ENCODE measurements at regions not wholly inside any gene's neighbourhood (a gene's known extent, or its start where the extent isn't known, plus 50 kb on each side); places are given as distances from the start of the nearest gene placed in this dataset.

DNA sequence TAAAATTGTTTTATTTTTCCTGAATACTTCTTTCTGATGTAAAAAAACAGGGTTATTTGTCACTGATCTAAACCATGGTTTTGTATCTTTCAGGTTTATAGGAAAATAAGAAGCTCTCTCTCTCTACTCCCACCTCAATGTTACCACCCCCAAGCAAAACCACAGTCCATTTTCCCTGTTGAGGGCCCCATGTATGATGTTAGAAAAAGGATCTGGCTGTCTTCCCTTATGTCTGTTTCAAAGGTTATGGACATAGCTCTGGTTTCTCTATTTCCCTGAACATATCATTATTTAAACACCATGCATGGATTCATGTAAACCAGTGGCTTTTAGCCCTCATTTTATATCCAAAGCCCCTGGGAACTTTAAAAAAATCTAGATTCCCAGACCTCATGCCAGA is 649.0 kb upstream of the TBX3 start:
- DNase-seq: no peak
- Mint-ChIP-seq H3K4me1 (no peaks in the 10 kb centered on the region), H3K36me3 (no peaks in the 10 kb centered on the region), H3K27ac (no peak overlapping the region), H3K9me3 (peaks cover 2 to 6% (median 3%) of the 10 kb centered on the region in 6 donors), H3K27me3 (ENCODE audit: low read depth in 3 of 3) (peaks cover 0 to 4% (median 0%) of the 10 kb centered on the region in 3 donors), H3K4me3 (no peak overlapping the region)

DNA sequence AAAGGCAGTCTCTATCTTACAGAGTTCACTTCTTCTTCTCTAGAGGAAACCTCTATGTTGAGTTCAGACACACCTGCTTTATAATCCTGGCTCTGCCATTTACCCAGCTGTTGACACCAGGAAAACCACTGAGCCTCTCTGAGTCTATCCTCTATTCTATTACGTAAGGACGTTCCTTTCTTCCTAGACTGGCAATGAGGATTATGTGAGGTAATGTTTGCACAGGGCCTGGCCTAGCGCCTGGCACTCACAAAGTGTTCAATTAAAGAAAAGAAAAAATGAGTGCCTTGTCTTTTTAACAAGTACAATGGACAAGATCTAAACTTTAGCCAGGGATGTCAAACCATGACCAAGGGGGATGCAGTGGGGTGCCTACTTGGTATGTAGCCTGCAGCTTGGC is 641.9 kb upstream of the TBX3 start:
- Mint-ChIP-seq H3K27ac (no peak overlapping the region), H3K4me3 (no peak overlapping the region), H3K9me3 (peaks cover 0 to 6% (median 4%) of the 10 kb centered on the region in 6 donors), H3K27me3 (ENCODE audit: low read depth in 3 of 3) (peaks cover 0 to 3% (median 2%) of the 10 kb centered on the region in 3 donors), H3K4me1 (no peaks in the 10 kb centered on the region), H3K36me3 (peaks cover 0 to 4% (median 0%) of the 10 kb centered on the region in 3 donors)
- DNase-seq: no peak

DNA sequence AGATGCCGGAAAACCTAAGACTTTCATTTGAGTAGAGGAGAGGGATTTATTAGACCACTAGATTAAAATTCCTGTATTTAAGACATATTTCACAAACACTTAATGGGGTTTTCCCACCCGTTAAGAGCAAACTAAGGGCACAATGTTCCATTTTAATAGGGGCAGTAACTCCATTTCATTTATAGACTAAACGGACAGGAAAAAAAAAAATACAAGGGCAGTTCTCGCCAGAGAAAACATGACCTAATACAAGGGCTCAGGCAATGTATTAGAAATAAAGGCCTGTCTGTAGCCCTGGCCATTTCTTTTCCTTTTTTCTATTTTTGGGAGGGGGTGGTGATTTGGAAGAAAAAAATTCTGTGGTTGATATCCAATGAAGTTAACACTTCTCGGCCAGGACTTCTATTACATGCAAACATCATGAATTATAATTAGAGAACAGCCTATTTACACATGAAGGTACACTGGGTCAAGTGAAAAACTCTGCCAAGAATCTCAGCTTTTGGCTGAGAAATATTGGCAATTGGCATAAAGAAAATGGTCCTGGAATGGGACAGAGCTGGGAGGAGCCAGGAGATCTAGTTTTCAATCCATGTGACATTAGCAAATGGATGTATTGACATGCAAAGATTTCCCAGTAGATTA is 641.1 kb upstream of the TBX3 start:
- DNase-seq: no peak

DNA sequence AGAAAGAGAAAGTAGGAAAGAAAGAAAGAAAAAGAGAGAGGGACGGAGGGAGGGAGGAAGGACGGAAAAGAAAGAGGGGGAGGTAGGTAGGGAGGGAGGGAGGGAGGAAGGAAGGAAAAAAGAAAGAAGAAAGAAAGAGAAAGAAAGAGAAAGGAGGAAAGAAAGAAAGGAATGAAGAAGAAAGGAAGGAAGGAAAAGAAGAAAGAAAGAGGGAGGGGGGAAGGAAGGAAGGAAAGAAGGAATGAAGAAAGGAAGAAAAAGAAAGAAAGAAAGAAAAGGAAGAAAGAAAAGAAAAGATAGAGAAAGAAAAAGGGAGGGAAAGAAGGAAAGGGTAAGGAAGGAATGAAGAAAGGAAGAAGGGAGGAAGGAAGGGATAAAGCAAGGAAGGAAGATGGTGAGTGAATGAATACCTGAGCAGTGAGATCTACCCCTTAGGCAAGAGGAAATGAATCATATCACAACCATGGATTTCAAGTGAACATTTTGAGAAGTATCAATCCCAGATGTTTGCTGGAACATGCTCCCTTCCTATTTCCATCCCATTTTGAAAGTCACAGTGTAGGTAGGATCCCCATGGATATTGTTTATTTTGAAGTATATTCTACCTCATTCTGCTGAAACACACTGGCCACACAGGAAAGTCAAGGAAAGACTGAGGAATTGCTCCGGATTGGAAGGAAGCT is 639.4 kb upstream of the TBX3 start:
- Mint-ChIP-seq H3K36me3 (peaks cover 0 to 4% (median 0%) of the 10 kb centered on the region in 3 donors), H3K27ac (no peak overlapping the region), H3K4me1 (no peaks in the 10 kb centered on the region), H3K9me3 (peaks cover 0 to 7% (median 3%) of the 10 kb centered on the region in 6 donors), H3K27me3 (ENCODE audit: low read depth in 3 of 3) (peaks cover 0 to 3% (median 2%) of the 10 kb centered on the region in 3 donors), H3K4me3 (no peak overlapping the region)
- no peak for DNase-seq

More for the DNA sequence above, 641.1 kb upstream of the TBX3 start:
- H3K27ac Mint-ChIP-seq: no peak overlapping the region
- H3K4me3 Mint-ChIP-seq: no peak overlapping the region
- peaks cover 0 to 3% (median 2%) of the 10 kb centered on the region in 3 donors for H3K27me3 Mint-ChIP-seq (ENCODE audit: low read depth in 3 of 3)
- peaks cover 0 to 5% (median 3%) of the 10 kb centered on the region in 6 donors for H3K9me3 Mint-ChIP-seq
- no peaks in the 10 kb centered on the region for H3K4me1 Mint-ChIP-seq
- peaks cover 0 to 4% (median 0%) of the 10 kb centered on the region in 3 donors for H3K36me3 Mint-ChIP-seq

DNA sequence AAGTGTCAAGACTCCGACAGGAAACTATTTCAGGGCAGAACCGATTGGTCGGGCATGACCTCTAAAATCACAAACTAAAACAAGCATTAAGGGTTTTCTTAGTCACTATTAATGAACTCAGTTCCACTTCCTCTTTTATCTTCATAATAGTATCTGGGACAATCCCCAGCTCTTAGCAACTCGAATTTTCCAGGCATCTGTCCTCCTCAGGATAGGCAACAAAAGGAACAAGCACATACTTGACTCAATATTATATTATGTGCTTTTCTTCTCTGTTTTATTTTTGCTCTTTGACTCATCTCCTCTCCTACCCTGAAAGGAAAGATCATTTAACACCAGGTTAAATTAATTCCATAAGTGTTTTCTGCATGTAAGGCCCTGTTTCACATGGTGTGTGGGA is 638.3 kb upstream of the TBX3 start:
- Mint-ChIP-seq H3K4me3 (no peak overlapping the region), H3K4me1 (no peaks in the 10 kb centered on the region), H3K9me3 (peaks cover 0 to 7% (median 3%) of the 10 kb centered on the region in 6 donors), H3K27ac (no peak overlapping the region), H3K27me3 (ENCODE audit: low read depth in 3 of 3) (peaks cover 0 to 3% (median 0%) of the 10 kb centered on the region in 3 donors), H3K36me3 (peaks cover 0 to 4% (median 0%) of the 10 kb centered on the region in 3 donors)
- DNase-seq: no peak

DNA sequence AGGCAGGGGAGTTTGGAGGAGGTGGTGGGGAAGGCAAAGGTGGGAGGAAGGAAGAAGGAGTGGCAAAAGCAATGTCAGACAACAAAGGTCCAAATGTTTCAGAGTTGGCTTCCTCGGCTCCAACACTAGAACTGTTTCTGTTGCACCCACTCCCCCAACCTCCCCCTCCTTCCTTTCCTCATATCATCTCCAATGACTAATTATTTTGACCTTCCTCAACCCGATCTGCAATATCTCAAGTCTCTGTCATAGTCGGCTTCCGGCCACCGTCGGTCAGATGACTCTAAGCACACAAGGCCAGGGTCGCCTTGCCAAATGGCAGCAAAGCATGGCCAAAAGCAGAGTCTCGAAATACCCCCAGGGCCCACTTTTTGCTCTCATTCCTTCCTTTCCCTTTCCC is 637.0 kb upstream of the TBX3 start:
- H3K27ac Mint-ChIP-seq: no peak overlapping the region
- no peak for DNase-seq
- peaks cover 0 to 3% (median 0%) of the 10 kb centered on the region in 3 donors for H3K27me3 Mint-ChIP-seq (ENCODE audit: low read depth in 3 of 3)
- H3K4me1 Mint-ChIP-seq: no peaks in the 10 kb centered on the region
- H3K9me3 Mint-ChIP-seq: peaks cover 0 to 9% (median 3%) of the 10 kb centered on the region in 6 donors
- peaks cover 0 to 4% (median 0%) of the 10 kb centered on the region in 3 donors for H3K36me3 Mint-ChIP-seq
- no peak overlapping the region for H3K4me3 Mint-ChIP-seq

DNA sequence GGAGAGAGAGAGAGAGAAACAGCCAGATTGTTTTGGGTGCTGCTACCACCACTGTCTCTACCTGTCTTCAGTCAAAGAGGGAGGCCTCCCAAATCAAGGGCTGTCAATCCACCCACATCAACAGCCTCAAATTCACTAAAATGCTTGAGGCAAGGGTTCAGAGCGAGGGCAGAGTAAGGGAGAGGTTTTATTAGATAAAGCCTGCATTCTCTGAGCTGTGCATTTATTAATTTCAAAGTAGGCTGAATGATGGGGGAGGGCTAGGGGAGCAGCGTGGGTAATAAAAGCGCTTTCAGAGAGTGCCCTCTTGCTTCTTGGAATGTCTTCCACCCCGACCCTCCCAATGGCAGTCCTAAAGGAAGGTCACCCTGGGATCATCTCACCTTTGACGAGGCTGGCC is 636.5 kb upstream of the TBX3 start:
- peaks cover 0 to 4% (median 0%) of the 10 kb centered on the region in 3 donors for H3K36me3 Mint-ChIP-seq
- H3K4me1 Mint-ChIP-seq: no peaks in the 10 kb centered on the region
- no peak overlapping the region for H3K4me3 Mint-ChIP-seq
- peaks cover 0 to 9% (median 3%) of the 10 kb centered on the region in 6 donors for H3K9me3 Mint-ChIP-seq
- DNase-seq: no peak
- peaks cover 0 to 3% (median 0%) of the 10 kb centered on the region in 3 donors for H3K27me3 Mint-ChIP-seq (ENCODE audit: low read depth in 3 of 3)
- no peak overlapping the region for H3K27ac Mint-ChIP-seq

DNA sequence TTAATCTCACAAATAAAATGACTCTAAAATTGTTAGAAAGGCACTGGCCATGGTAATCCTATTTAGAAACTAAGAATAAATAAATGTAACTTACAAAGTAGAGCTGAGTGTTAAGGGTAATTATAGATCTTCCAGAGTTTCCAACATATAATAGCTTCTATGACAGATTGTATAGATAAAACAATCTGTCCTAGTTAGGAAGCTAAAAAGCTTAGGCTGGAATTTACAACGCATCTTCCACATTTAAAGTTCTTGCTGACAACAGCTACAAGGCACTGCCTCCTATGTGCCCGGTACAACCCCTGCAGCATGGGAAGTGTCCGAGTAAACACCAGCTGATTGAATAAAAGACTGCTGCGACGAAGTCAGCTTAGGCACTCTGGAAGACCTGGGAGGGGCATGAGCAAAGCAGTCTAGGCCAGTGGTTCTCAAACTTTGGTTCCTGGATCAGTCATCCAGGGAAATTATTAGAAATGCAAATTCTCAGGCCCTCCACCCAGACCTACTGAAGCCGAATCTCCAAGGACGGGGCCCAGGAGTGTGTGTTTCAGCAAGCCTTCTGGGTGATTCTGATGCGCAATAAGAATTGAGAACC is 635.6 kb upstream of the TBX3 start:
- peaks cover 0 to 3% (median 2%) of the 10 kb centered on the region in 3 donors for H3K27me3 Mint-ChIP-seq (ENCODE audit: low read depth in 3 of 3)
- DNase-seq: no peak
- peaks cover 0 to 9% (median 3%) of the 10 kb centered on the region in 6 donors for H3K9me3 Mint-ChIP-seq
- no peak overlapping the region for H3K27ac Mint-ChIP-seq
- H3K36me3 Mint-ChIP-seq: peaks cover 0 to 4% (median 0%) of the 10 kb centered on the region in 3 donors
- no peaks in the 10 kb centered on the region for H3K4me1 Mint-ChIP-seq
- H3K4me3 Mint-ChIP-seq: no peak overlapping the region

DNA sequence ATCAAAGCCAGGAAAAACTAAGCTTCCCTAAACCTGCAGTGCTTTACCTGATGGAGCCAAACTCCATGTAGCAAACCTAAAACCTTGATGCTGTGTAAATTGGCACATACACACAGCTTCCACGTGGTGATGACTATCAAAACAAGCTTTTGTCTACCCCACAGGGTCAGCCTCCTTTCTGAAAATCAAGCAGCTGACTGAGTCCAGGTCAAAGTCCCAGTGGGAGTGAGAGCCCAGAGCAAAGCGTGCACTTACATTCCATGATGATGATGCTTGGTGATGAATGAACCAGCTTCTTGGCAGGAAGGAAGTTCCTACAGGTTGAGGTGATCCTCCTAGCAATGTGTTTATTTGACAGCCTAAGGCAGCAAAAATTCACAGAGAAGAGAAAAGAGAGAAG is 630.0 kb upstream of the TBX3 start:
- H3K36me3 Mint-ChIP-seq: no peaks in the 10 kb centered on the region
- DNase-seq: no peak
- H3K27ac Mint-ChIP-seq: no peak overlapping the region
- peaks cover 0 to 6% (median under 1%) of the 10 kb centered on the region in 6 donors for H3K9me3 Mint-ChIP-seq
- peaks cover 0 to 2% (median 2%) of the 10 kb centered on the region in 3 donors for H3K27me3 Mint-ChIP-seq (ENCODE audit: low read depth in 3 of 3)
- H3K4me3 Mint-ChIP-seq: no peak overlapping the region
- no peaks in the 10 kb centered on the region for H3K4me1 Mint-ChIP-seq

DNA sequence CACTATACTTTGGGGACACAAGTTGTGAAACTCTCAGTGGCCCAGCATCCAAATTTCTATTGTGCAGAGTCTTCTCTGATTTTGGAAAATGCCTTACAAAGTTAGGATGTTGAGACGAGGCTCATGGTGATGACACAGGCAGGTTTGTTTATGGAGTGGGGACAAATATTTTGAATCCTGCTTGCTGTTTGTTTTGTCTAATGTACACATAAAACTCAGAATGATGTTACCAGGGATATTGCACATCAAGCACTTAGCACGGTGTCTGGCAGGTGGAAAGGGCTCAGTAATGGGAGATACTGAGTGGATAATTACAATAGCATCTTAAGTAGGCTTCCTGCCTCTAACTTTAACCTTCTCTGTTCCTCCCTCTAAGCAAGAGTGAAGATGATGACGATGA is 628.9 kb upstream of the TBX3 start:
- Mint-ChIP-seq H3K9me3 (peaks cover 0 to 8% (median under 1%) of the 10 kb centered on the region in 6 donors), H3K36me3 (no peaks in the 10 kb centered on the region), H3K4me1 (no peaks in the 10 kb centered on the region), H3K27ac (no peak overlapping the region), H3K4me3 (no peak overlapping the region), H3K27me3 (ENCODE audit: low read depth in 3 of 3) (peaks cover 0 to 2% (median 2%) of the 10 kb centered on the region in 3 donors)
- no peak for DNase-seq

DNA sequence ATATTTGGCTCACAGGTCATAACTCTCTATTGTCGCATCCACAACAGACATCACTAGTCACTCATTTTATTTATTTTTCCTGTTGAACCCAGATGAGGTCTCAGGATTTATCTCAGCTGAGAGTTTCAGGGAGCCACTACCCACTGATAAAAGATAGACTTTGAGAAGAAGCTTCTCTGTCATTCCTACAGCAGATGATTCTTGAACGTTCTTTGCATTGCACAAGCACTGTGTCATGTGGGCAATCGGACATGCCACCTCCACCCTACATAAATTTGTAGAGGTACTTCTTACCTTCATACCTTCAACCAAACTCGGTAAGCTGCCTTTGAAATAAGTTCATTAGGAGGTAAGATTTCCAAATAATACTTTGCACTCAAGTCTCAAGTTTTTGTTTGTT is 627.9 kb upstream of the TBX3 start:
- no peaks in the 10 kb centered on the region for H3K36me3 Mint-ChIP-seq
- no peak overlapping the region for H3K27ac Mint-ChIP-seq
- no peaks in the 10 kb centered on the region for H3K4me1 Mint-ChIP-seq
- no peak overlapping the region for H3K4me3 Mint-ChIP-seq
- H3K9me3 Mint-ChIP-seq: peaks cover 0 to 8% (median under 1%) of the 10 kb centered on the region in 6 donors
- no peak for DNase-seq
- H3K27me3 Mint-ChIP-seq (ENCODE audit: low read depth in 3 of 3): peaks cover 0 to 2% (median 2%) of the 10 kb centered on the region in 3 donors

DNA sequence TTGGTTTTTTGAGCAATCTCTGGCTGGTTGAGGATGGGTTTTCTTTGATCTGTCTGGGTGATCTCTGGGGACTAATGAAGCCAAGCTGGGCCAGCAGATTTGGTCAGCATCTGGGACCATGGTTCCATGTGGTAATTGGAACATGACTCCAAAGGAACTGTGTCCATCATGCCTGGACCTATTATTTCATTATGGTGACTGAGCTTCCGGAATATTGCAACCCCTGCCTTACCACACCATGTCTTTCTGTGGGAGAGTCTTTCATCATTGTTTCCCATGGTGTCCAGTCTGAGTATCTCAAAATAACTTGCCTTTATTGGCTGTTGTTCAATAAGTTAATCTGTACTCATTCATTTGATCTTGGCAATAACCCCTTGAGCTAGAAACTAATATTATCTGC is 624.9 kb upstream of the TBX3 start:
- Mint-ChIP-seq H3K27me3 (ENCODE audit: low read depth in 3 of 3) (peaks cover 0 to 2% (median 0%) of the 10 kb centered on the region in 3 donors), H3K4me3 (no peak overlapping the region), H3K4me1 (no peaks in the 10 kb centered on the region), H3K36me3 (no peaks in the 10 kb centered on the region), H3K9me3 (peaks cover 0 to 3% (median 0%) of the 10 kb centered on the region in 6 donors), H3K27ac (no peak overlapping the region)
- no peak for DNase-seq

DNA sequence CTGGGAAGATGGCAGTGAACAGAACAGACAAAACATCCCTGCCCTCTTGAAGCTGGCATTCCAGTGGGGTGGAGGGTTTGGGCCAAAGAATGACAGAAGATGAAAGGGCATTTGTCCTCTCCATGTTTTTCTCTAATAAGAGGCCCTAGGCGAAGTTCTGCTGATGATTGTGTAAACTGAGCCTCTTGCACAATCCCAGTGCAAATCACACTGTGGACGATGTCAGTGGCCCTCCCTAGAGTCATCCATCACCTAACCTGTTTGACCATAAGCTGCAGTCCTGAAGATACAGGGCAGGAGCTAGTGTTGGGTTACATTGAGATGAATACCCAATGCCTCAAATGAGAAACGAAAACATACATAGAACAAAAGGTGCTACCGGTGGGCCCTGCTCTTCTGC is 622.4 kb upstream of the TBX3 start:
- H3K4me1 Mint-ChIP-seq: no peaks in the 10 kb centered on the region
- H3K27me3 Mint-ChIP-seq (ENCODE audit: low read depth in 3 of 3): peaks cover 0 to 2% (median 0%) of the 10 kb centered on the region in 3 donors
- no peak for DNase-seq
- no peaks in the 10 kb centered on the region for H3K36me3 Mint-ChIP-seq
- H3K9me3 Mint-ChIP-seq: peaks cover 0 to 3% (median 1%) of the 10 kb centered on the region in 6 donors
- H3K27ac Mint-ChIP-seq: no peak overlapping the region
- no peak overlapping the region for H3K4me3 Mint-ChIP-seq

DNA sequence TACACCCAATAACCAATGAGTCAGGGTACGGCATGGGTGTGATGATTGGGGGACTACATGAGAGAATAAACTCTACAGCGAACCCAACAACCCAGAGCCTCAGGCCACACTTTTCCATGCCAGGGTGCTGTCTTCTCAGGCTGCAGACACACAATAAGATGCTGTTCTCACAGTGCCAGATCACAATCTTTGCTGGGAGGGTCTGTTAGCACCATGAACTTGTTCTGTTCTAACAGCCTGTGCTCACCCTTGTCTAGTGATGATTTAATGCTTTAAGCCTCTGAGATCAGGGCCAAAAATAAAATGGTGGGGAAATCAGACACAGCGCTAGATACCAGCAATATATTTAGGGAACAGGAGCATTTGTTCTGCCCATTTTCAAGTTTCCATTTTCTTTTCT is 621.9 kb upstream of the TBX3 start:
- H3K27ac Mint-ChIP-seq: no peak overlapping the region
- H3K36me3 Mint-ChIP-seq: no peaks in the 10 kb centered on the region
- peaks cover 0 to 4% (median 0%) of the 10 kb centered on the region in 3 donors for H3K27me3 Mint-ChIP-seq (ENCODE audit: low read depth in 3 of 3)
- DNase-seq: no peak
- H3K4me1 Mint-ChIP-seq: no peaks in the 10 kb centered on the region
- peaks cover 0 to 3% (median 1%) of the 10 kb centered on the region in 6 donors for H3K9me3 Mint-ChIP-seq
- H3K4me3 Mint-ChIP-seq: no peak overlapping the region
